GM06990 (cell line): ENCODE measurements at regions not wholly inside any gene's neighbourhood (a gene's known extent, or its start where the extent isn't known, plus 50 kb on each side); places are given as distances from the start of the nearest gene placed in this dataset.
"Not testable (repeated sequence)": the region's sequence is repeated elsewhere in the genome, so short reads cannot be mapped to it uniquely, and the experiment has no call there.

Experiments used
- DNase-seq: peaks from one replicate; pipeline ENCODE4 v3.0.0-alpha.2; 2011; ENCODE audit not compliant: insufficient read length; ENCODE audit errors: extremely low read depth
- H3K27me3 ChIP-seq: replicated peaks from 2 replicates; pipeline ENCODE4 v1.6.0; 2011; ENCODE audit warnings: low read length; ENCODE audit not compliant: control insufficient read depth, insufficient read depth
- H3K36me3 ChIP-seq: 2 replicates; pipeline ENCODE4 v1.5.1; 2011; ENCODE audit warnings: low read length; ENCODE audit not compliant: control insufficient read depth, insufficient read depth
- H3K4me3 ChIP-seq: replicated peaks from 2 replicates; pipeline ENCODE4 v1.5.1; 2011; ENCODE audit warnings: low read depth, mild to moderate bottlenecking, control low read depth, low read length
- CTCF ChIP-seq: IDR thresholded peaks from 2 replicates; pipeline ENCODE4 v1.5.1; 2011; ENCODE audit warnings: low read length, control low read depth, mild to moderate bottlenecking, inconsistent platforms; ENCODE audit not compliant: insufficient read depth, poor library complexity, severe bottlenecking

- H3K4me3 ChIP-seq: no peak overlapping the region
- no peak for DNase-seq
- H3K27me3 ChIP-seq: no peaks in the 10 kb centered on the region; the same call in 1 of the 2 replicates
- H3K36me3 ChIP-seq: no peaks in the 10 kb centered on the region
- no peak for TF ChIP-seq CTCF
Measured at GRCh38 chr4:38534344-38535045, 129.5 kb upstream of the KLF3 start.

- not testable (repeated sequence) for DNase-seq, H3K36me3 ChIP-seq, H3K4me3 ChIP-seq, H3K27me3 ChIP-seq
Measured at GRCh38 chr4:38535071-38535470, 128.9 kb upstream of the KLF3 start.

GRCh38 chr4:38535717-38536116, 128.3 kb upstream of the KLF3 start:
- Histone ChIP-seq H3K27me3 (no peaks in the 10 kb centered on the region; the same call in 1 of the 2 replicates), H3K36me3 (no peaks in the 10 kb centered on the region), H3K4me3 (no peak overlapping the region)
- TF ChIP-seq CTCF: no peak
- DNase-seq: no peak

GRCh38 chr4:38536716-38537115, 127.3 kb upstream of the KLF3 start:
- DNase-seq: no peak
- no peak for TF ChIP-seq CTCF
- no peaks in the 10 kb centered on the region; the same call in 1 of the 2 replicates for H3K27me3 ChIP-seq

GRCh38 chr4:38537666-38538065, 126.3 kb upstream of the KLF3 start:
- TF ChIP-seq CTCF: no peak
- no peak overlapping the region for H3K4me3 ChIP-seq
- H3K27me3 ChIP-seq: no peaks in the 10 kb centered on the region; the same call in 1 of the 2 replicates
- no peaks in the 10 kb centered on the region for H3K36me3 ChIP-seq
- DNase-seq: no peak

More at GRCh38 chr4:38536716-38537115, 127.3 kb upstream of the KLF3 start:
- Histone ChIP-seq H3K36me3 (no peaks in the 10 kb centered on the region), H3K4me3 (no peak overlapping the region)

GRCh38 chr4:38538517-38538916, 125.5 kb upstream of the KLF3 start:
- no peak overlapping the region for H3K4me3 ChIP-seq
- H3K27me3 ChIP-seq: no peaks in the 10 kb centered on the region; the same call in 1 of the 2 replicates
- H3K36me3 ChIP-seq: no peaks in the 10 kb centered on the region
- no peak for TF ChIP-seq CTCF
- no peak for DNase-seq
